ENCODE measurements at regions not wholly inside any gene's neighbourhood (a gene's known extent, or its start where the extent isn't known, plus 50 kb on each side); places are given as distances from the start of the nearest gene placed in this dataset.

GRCh38 chr18:76255070-76255683, 239.9 kb downstream of the ZNF516 start:
- no peak for DNase-seq (ENCODE audit: low read depth)

GRCh38 chr18:76252880-76253279, 242.2 kb downstream of the ZNF516 start:
- no peak for DNase-seq (ENCODE audit: low read depth)

GRCh38 chr18:76252139-76252538, 242.9 kb downstream of the ZNF516 start:
- DNase-seq (ENCODE audit: low read depth), result no peak

- DNase-seq (ENCODE audit: low read depth), result no peak
These were observed 243.4 kb downstream of the ZNF516 start for GRCh38 chr18:76251691-76252090.

- DNase-seq (ENCODE audit: low read depth), result no peak
These were observed 248.5 kb downstream of the ZNF516 start for GRCh38 chr18:76246590-76246989.

- DNase-seq (ENCODE audit: low read depth), result no peak
These were observed 260.4 kb downstream of the ZNF516 start for GRCh38 chr18:76234676-76235060.

- DNase-seq (ENCODE audit: low read depth), result no peak
These were observed 261.0 kb downstream of the ZNF516 start for GRCh38 chr18:76233876-76234675.

- DNase-seq (ENCODE audit: low read depth), result no peak
These were observed 261.6 kb downstream of the ZNF516 start for GRCh38 chr18:76233406-76233805.

GRCh38 chr18:76232779-76233178, 262.3 kb downstream of the ZNF516 start:
- DNase-seq (ENCODE audit: low read depth), result no peak

- DNase-seq (ENCODE audit: low read depth), result no peak
These were observed 263.0 kb downstream of the ZNF516 start for GRCh38 chr18:76232010-76232409.

- no peak for DNase-seq (ENCODE audit: low read depth)
These were observed 263.6 kb downstream of the ZNF516 start for GRCh38 chr18:76231402-76231801.

- DNase-seq (ENCODE audit: low read depth), result no peak
These were observed 264.3 kb downstream of the ZNF516 start for GRCh38 chr18:76230791-76231190.

- DNase-seq (ENCODE audit: low read depth), result no peak
These were observed 266.3 kb downstream of the ZNF516 start for GRCh38 chr18:76228716-76229115.

- DNase-seq (ENCODE audit: low read depth), result no peak
These were observed 267.3 kb downstream of the ZNF516 start for GRCh38 chr18:76227759-76228158.

- no peak for DNase-seq (ENCODE audit: low read depth)
These were observed 271.6 kb downstream of the ZNF516 start for GRCh38 chr18:76223403-76223802.

- DNase-seq (ENCODE audit: low read depth), result no peak
These were observed 276.0 kb downstream of the ZNF516 start for GRCh38 chr18:76219023-76219422.

- DNase-seq (ENCODE audit: low read depth), result no peak
These were observed 278.9 kb downstream of the ZNF516 start for GRCh38 chr18:76216096-76216495.

GRCh38 chr18:76213991-76214390, 281.1 kb downstream of the ZNF516 start:
- DNase-seq (ENCODE audit: low read depth), result no peak

GRCh38 chr18:76212960-76213359, 282.1 kb downstream of the ZNF516 start:
- DNase-seq (ENCODE audit: low read depth), result no peak

- DNase-seq (ENCODE audit: low read depth), result peak; percentile 17
These were observed 285.4 kb downstream of the ZNF516 start for GRCh38 chr18:76209597-76209996.

GRCh38 chr18:76208678-76209306, 286.2 kb downstream of the ZNF516 start:
- no peak for DNase-seq (ENCODE audit: low read depth)

GRCh38 chr18:76205906-76206305, 289.1 kb downstream of the ZNF516 start:
- DNase-seq (ENCODE audit: low read depth), result no peak

- no peak for DNase-seq (ENCODE audit: low read depth)
These were observed 291.5 kb downstream of the ZNF516 start for GRCh38 chr18:76203552-76203951.

All from fibroblast of the conjunctiva (primary cell).